HG03432 (cell line): ENCODE measurements at regions not wholly inside any gene's neighbourhood (a gene's known extent, or its start where the extent isn't known, plus 50 kb on each side); places are given as distances from the start of the nearest gene placed in this dataset.

ENCODE experiments used
- ATAC-seq: cut with Tn5 transposase; IDR thresholded peaks from one replicate; pipeline ENCODE4 v1.9.1; 2021; ENCODE audit warnings: mild to moderate bottlenecking, moderate library complexity; ENCODE audit not compliant: unreplicated experiment

DNA sequence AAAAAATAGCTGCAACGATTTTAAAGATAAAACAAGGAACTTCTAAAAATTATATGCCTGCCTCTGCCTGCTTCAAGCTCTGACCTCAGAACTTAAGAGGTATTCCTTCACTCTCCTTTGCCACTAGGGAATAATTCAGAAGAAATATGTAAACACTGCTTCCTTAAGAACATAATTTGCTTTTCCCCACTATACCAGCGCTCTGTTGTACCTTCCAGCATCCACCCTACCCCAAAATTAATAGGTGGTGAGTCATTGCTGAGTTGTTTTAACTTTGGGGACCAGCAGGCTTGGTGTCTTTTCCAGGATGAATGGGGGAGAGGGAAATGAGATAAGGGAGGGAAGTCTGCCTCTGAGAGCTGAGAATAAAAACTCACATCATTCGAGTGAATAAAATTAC lies 107.7 kb upstream of the ATXN1 start:
- ATAC-seq = no peak

DNA sequence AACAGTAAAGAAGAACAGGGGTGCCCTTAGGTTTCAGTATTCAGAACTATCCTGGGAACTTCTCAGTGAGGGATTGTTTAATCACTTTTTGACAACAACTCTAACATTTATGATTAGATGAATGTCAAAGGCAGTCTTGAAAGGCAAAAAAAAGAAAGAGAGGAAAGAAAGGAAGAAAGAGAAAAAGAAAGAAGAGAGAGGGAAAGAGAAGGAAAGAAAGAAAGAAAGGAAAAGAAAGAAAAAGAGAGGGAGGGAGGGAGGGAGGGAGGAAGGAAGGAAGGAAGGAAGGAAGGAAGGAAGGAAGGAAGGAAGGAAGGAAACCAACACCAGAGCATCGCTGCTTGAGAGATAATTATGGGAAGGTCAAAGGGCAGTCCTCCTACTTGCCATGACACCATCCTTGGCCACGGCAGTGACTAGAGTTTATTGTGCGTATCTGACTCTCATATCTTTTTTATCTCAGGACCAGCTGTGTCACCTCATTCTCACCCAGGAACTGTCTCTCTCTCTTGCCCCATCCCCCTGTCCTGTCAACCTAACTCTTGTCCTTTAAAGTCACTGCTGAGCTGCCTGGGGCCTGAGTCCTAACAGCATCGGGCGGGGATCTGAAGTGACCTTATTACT lies 96.8 kb upstream of the ATXN1 start:
- ATAC-seq = no peak

GRCh38 chr6:16855460-16855859 lies 94.2 kb upstream of the ATXN1 start:
- ATAC-seq = peak; percentile 51

GRCh38 chr6:16854986-16855385 lies 93.7 kb upstream of the ATXN1 start:
- peak; percentile 86 for ATAC-seq

- no peak for ATAC-seq
Observed at GRCh38 chr6:16852671-16853070, 91.4 kb upstream of the ATXN1 start.

- peak; percentile 46 for ATAC-seq
Observed at GRCh38 chr6:16851758-16852157, 90.5 kb upstream of the ATXN1 start.

GRCh38 chr6:16851044-16851540 lies 89.8 kb upstream of the ATXN1 start:
- ATAC-seq = no peak

DNA sequence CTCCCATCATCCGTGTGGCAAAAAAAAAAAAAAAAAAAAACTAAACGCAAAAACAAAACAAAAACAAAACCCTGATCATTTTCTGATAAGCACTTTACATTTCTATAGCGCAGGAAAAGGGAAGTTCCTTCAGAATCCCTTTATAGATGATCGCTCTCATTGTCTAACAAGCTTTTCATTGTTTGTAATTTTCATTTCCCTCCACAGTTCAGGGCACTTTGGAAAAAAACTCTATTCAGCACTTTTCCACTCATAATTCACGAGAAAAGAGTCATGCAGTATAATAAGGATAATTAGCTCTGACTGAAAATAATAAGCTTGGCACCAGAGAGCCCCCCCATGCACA lies 89.4 kb upstream of the ATXN1 start:
- ATAC-seq = no peak

DNA sequence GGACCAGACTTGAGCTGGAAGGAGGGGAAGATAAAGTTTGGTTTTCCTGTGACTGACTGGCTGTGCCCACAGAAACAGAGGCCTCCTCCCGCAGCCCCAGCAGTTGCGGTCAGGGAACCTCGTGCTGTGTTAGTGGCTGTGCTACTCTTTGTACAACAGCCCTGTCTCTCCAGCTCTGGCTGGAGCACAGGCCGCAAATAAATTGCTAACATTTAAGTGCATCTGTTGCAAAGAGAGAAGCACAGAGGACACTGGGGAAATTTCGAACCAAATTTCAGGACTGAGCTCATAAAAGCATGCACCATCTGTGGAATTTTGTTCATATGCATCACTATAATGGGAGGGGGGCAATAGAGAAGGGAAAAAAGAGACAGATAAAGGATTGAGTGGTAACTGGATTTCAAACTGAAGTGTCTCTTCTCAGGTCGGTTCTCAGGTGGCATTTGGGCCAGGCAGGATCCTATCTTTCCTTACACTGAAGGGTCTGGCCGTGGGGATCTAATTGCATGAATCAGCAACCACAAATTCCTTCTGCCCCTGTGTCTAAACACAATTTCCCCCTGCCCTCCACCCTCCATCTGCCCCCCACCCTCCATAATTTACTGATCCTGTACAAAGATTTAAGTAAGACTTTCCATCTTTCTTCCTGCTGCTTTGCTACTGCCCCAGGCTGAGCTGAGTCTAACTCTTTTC lies 88.9 kb upstream of the ATXN1 start:
- ATAC-seq = no peak

DNA sequence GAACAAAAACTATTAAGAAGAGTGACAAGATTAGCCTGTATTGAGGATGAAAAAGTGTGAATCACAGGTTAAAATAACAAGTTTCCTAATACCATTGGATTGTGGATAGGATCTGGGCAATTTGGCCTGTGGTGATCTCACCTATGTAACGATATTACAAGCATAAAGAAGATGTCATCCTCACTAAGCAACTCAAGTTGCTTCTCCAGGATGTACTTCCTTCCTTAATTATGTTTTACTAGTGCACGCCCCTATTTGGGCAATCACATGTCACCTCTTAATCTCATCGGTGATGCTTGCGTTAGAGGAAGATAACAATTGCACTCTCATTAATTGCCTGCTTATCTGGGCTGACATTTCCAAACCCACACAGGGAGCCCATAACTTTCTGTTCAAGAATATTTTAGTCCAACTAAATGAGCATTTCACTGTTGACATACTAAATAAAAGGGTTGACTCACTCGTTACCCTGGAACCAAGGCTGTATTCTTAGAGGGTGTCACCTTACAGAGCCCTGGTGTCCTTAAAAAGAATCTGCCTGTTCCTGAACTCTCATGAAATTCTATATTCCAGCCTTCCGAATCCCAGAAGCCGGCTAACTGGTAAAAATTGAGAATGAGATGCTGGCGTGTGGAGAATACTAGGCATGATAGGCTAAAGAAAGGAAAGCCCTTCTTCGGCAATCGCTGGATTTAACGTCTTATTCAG lies 88.2 kb upstream of the ATXN1 start:
- no peak for ATAC-seq

DNA sequence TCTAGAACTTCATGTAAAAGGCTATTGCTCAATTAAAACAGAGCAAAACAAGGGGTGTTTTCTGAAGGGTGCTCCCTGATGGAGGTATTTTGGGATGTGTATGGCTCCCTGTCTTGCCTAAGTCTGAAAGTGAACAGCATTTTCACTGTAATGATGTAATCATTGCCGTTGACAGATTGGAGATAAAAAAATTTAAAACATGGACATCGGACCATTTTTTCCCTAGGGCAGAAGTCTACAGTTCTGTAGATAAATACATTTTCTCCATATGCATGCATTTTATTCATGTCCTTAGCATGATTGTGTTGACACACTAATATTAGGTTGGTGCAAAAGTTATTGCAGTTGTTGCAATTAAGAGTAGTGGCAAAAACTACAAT lies 85.1 kb upstream of the ATXN1 start:
- no peak for ATAC-seq

GRCh38 chr6:16844183-16844582 lies 82.9 kb upstream of the ATXN1 start:
- no peak for ATAC-seq

DNA sequence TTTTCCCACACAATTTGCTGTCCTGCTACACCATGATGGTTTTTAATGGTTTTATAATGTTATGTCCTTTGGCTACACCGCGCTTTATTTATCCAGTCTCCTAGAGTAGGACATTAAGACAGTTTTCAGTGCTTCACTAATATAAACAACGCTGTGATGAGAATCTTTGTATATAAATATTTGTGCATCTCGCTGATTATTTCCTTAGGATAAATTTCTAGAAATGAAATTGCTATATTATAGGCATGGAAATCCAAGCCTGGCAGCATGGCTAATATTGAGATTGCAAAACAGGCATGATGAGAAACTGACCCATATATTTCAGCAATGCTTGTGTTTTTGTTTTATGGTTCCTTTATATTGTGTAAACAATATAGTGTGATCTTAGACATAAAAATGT lies 81.4 kb upstream of the ATXN1 start:
- no peak for ATAC-seq

DNA sequence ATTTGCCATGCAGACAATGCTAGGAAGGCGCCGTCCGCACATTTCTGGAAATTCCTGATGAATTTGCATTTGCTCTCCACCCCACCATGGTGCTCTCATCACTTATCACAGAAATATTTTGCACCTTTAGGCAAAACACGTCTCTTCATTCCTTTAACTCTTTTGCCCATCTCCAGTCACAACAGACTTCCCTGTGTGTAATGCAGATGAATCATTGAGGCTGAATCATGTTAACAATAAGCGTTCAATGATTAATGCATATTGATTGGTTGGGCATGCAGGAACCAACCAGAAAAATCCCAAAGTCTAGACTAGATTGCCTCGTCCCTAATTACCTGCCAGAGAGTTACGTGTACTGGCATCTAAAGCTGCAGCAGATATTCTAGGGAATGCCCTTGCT lies 80.0 kb upstream of the ATXN1 start:
- ATAC-seq = no peak

DNA sequence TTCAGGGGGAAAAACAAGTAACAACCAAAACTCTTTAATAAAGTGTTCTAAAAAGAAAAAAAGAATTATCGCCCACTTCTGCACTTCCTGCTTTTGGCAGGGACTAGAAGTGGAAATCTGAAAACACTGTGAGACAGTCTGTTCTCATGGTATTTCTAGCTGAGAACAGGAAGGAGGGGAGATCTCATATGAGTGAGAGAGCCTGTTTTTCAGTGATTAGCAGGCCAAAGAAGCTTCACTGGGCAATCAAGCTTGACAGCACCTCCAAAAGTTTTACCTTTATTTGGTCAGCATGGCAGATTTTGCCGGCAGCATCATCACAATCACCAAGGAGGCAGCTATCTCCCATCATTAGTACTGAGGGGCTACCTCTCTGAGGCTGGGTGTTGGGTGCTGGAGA lies 79.5 kb upstream of the ATXN1 start:
- peak; percentile 49 for ATAC-seq

DNA sequence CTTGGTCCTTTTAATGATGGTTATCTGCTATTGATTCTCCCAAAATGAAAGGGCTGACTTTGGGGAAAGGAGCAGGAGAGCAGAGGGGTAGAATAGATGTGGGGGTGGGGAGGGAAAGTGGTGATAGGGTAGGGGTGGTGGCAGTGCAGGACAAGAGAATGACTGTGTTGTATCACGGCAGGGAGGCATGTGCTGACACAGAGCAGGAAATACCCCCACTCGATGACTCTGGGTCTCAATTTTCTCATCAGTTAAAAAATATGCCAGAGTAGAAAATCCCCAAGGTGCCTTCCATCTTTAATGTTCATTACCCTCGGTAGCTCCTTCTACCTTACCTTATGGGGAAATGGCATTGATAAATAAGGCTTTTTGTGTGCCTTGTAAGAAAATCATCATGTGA lies 79.0 kb upstream of the ATXN1 start:
- ATAC-seq = peak; percentile 20

DNA sequence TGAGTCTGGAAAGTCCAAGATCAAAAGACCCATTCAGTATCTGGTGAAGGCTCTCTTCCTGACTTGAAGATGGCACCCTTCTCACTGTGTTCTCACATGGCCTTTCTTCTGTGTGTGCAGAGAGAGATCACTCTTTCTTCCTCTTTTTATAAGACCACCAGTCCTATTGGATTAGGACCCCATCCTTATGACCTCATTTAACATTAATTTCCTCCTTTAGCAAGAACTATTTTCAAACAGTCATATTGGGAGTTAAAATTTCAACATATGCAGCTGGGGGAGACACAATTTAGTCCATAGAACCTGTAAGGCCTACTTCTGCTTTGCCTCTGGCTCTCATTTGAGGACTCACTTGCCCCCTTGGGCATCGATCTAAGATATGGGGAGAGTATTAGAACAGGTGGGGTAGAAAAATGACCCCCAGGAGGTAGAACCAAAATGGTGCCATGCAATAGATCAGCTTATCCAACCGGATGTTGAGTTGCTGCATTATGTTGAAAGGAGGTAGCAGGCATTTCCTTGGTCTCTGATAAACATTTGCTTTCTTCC lies 78.4 kb upstream of the ATXN1 start:
- no peak for ATAC-seq

DNA sequence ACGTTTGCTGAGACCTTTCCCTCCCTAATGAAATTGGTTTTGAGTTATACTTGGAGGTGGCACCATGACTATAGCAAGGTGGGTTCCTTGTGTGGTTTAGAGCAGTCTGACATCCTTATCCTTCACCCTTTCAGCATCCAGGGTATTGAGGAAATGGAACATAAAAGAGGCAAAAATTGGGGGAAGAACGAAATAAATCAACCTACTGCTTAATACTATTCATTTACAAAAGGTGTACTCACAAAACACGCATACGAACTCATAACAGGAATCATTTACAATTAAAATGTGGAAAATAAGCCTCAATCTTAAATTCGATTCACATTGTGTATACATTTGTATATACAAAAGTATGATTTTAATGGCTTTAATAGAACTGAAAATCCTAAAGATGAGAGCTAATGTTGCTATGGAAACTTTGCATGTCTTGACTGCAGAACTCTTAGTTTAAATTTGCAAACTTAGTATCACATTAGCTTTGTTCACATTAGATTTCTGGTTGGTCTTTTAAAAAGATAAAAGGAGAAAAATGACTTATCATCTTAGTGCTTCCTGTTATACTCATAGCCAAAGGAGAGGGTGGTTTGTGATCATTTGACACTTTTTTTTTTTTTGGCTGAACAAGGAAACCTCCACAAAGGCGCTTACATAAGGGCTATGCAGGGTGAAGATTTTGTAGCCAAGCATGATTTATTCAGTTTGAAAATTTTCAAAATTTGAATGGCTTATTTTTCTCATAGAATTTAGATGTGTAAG lies 76.1 kb upstream of the ATXN1 start:
- ATAC-seq = no peak

- peak; percentile 78 for ATAC-seq
Observed at GRCh38 chr6:16836144-16836981, 75.1 kb upstream of the ATXN1 start.

DNA sequence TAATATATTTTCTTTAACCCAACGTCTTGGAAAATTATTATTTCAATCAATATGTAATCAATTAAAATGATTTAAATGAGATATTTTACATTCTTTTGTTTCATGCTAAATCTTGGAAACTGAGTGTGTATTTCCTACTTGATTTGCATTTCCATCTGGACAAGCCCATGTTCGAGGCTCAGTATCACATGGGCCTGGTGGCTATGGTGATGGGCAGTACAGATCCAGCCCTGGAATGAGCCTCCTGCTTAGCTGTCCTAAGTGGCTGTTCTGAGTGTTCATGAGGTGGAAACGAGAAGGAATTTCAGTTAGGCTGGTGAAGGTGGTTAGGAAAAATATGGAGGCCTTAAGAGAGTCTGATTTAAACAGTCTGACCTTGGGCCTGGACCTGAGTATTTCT lies 73.0 kb upstream of the ATXN1 start:
- no peak for ATAC-seq
